GM10248 (cell line): ENCODE measurements at regions not wholly inside any gene's neighbourhood (a gene's known extent, or its start where the extent isn't known, plus 50 kb on each side); places are given as distances from the start of the nearest gene placed in this dataset.

Source experiments
- CTCF ChIA-PET: fragments of 300-600 bp; sonication (Branson Sonifier 250); formaldehyde crosslinking; extraction: SDS; loops from one replicate; lab custom pipeline; 2021; ENCODE audit warnings: antibody characterized with exemption; lab: Yijun Ruan, JAX
- POLR2A ChIA-PET: fragments of 350-650 bp; sonication (Branson Sonifier 250); formaldehyde crosslinking; extraction: SDS; loops from one replicate; lab custom pipeline; 2020; ENCODE audit warnings: antibody characterized with exemption; lab: Yijun Ruan, JAX
- DNase-seq: peaks from one replicate; pipeline ENCODE4 v3.0.0; 2012; ENCODE audit errors: extremely low spot score
- TF ChIP-seq, protein P1 (sequence below): IDR thresholded peaks from 2 replicates; pipeline ENCODE4 v1.5.1; 2012; ENCODE audit warnings: mild to moderate bottlenecking, low read depth; ENCODE audit errors: extremely low read depth, missing control alignments, control extremely low read depth

DNA sequence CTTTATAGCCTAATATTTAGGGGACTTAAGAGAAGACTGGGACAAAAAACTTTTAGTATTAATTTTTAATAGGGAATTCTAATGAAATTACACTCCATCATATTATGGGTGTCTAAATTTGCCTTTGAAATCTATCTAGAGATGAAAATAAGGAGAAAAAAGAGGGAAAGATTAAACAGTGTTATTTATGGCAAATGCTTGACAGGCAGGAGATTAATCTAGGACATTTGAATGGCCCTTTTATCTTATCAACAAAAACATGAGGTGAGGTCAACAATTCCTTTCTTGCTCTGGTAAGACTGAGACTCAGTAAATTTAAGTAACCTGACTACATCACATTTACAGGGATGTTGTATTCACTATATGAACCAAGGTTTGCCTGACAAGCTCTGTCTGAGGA lies 852.8 kb upstream of the CTNND2 start:
- TF ChIP-seq, protein P1, sequence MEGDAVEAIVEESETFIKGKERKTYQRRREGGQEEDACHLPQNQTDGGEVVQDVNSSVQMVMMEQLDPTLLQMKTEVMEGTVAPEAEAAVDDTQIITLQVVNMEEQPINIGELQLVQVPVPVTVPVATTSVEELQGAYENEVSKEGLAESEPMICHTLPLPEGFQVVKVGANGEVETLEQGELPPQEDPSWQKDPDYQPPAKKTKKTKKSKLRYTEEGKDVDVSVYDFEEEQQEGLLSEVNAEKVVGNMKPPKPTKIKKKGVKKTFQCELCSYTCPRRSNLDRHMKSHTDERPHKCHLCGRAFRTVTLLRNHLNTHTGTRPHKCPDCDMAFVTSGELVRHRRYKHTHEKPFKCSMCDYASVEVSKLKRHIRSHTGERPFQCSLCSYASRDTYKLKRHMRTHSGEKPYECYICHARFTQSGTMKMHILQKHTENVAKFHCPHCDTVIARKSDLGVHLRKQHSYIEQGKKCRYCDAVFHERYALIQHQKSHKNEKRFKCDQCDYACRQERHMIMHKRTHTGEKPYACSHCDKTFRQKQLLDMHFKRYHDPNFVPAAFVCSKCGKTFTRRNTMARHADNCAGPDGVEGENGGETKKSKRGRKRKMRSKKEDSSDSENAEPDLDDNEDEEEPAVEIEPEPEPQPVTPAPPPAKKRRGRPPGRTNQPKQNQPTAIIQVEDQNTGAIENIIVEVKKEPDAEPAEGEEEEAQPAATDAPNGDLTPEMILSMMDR, result no peak
- ChIA-PET CTCF (no interaction called here), POLR2A (no interaction called here)
- no peak for DNase-seq

DNA sequence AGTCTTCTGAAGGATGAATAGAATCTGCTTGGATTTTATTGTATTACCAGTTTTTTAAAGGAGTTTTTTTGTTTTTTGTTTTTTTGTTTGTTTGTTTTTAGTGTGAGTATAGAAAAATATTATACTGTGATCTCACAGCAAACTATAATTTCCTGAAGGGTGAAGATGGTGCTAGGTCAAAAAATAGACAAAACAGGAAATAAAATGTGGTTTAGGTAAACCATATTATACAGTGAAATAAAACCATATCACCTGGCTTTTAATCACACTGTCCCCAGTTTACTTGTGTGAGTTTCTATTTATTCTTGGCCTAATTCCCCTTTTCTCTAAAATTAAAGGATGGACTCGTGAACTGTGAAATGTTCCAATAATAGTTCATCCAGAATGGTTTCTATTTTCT lies 841.3 kb upstream of the CTNND2 start:
- POLR2A ChIA-PET, result no interaction called here
- CTCF ChIA-PET, result interaction anchor here (1.2 kb wide), 1 partner anchor 9 kb away, joined by 3 read pairs; no protein-coding TSS in a partner anchor
- no peak for DNase-seq
- TF ChIP-seq, protein P1, result no peak

DNA sequence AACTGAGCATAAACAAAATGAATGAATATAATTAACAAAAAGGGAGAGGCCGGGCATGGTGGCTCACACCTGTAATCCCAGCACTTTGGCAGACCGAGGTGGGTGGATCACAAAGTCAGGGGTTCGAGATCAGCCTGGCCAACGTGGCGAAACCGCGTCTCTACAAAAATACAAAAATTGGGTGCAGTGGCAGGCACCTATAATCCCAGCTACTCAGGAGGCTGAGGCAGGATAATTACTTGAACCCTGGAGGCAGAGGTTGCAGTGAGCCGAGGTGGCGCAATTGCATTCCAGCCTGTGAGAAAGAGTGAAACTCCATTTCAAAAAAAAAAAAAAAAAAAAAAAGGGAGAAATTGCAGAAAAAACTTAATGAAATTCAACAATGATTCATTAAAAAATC lies 839.3 kb upstream of the CTNND2 start:
- DNase-seq, result no peak
- TF ChIP-seq, protein P1, result no peak
- CTCF ChIA-PET, result no interaction called here
- POLR2A ChIA-PET, result no interaction called here

DNA sequence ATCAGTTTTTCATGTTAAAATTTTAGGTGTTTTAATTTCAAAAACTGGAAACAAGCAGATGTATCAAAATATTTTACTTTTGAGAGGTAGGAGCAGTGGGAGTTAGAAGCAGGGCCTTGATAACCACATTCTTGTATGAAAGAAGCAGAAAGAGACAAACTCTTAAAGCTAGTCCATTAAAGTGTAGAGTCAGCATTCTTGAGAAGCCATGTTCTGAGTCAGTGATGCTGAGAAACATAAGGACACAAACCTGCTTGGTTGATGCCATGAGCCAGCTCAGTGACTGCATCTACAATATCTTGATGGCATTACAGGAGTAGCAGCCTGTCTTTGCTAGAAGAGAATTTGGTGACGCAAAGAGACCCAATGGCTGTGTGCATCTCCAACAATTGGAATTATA lies 826.1 kb upstream of the CTNND2 start:
- ChIA-PET POLR2A (no interaction called here), CTCF (interaction anchor here (1.4 kb wide), 1 partner anchor 13 kb away, joined by 7 read pairs; no protein-coding TSS in a partner anchor)
- no peak for DNase-seq
- TF ChIP-seq, protein P1, result no peak

DNA sequence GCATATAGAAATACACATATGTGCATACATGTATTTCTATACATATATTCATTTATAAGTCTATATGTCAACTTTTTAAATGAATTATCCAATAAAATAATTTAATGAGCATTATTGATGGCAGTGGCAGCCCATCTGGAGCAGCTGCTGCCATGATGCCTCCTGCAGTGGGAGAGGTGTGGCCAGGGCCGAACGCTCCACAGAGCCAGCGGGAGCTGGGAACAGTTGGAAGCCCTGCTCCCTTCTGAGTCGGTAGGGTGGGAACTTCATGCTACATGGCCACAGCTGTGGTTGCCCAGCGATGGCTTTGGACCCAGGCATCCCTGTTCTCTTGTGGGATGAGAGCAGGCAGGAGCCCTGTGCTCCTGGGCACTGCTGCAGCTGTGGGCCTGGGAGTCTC lies 812.4 kb upstream of the CTNND2 start:
- POLR2A ChIA-PET, result no interaction called here
- CTCF ChIA-PET, result interaction anchor here (0.8 kb wide), 1 partner anchor 12 kb away, joined by 3 read pairs; no protein-coding TSS in a partner anchor
- TF ChIP-seq, protein P1, result no peak
- DNase-seq, result no peak

DNA sequence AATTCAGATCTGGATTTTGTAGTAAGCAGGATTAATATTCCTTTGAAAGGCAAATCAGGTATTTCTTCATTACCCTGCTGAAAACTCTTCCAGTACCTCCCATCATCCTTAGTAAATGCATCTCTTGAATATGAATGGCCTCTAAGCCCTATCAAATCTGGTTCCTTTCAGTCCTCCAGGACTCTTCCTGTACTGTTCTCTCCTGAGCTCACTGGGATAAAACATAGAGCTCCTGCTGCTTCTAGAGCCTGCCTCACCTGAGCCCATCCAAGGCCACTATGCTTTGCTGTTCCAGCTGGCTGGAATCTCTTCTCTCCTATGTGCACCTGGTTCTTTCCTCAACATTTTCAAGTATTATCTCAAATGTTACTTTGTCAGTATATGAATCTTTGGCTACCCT lies 803.3 kb upstream of the CTNND2 start:
- CTCF ChIA-PET, result no interaction called here

More for the DNA sequence above, 803.3 kb upstream of the CTNND2 start:
- TF ChIP-seq, protein P1, result no peak
- POLR2A ChIA-PET, result no interaction called here
- DNase-seq, result no peak
